Lung (tissue), 11 donors: ENCODE measurements at regions not wholly inside any gene's neighbourhood (a gene's known extent, or its start where the extent isn't known, plus 50 kb on each side); places are given as distances from the start of the nearest gene placed in this dataset.

Experiments
- ATAC-seq: fragments of 200-7000 bp; cut with Tn5 transposase; one replicate; pipeline ENCODE4 v1.9.1; 2020; ENCODE audit warnings: moderate number of reproducible peaks; ENCODE audit not compliant: insufficient read depth, low FRiP score
- DNase-seq, 3 donors: peaks; one replicate each; pipeline ENCODE4 v3.0.0-alpha.2; 2013 to 2017
- H3K27ac ChIP-seq, 2 donors: one replicate each; pipeline ENCODE4 v1.5.1; 2013; ENCODE audit warnings: mild to moderate bottlenecking in 2 of 2, moderate library complexity in 2 of 2, control low read depth in 1 of 2, inconsistent platforms in 1 of 2, low read depth in 1 of 2, low read length in 1 of 2
- H3K27me3 ChIP-seq, 3 donors: one replicate each; pipeline ENCODE4 v1.5.1; 2013; ENCODE audit warnings: low read length in 2 of 3; ENCODE audit not compliant: control insufficient read depth in 3 of 3, insufficient read depth in 3 of 3
- H3K36me3 ChIP-seq, 4 donors: one replicate each; pipeline ENCODE4 v1.5.1; 2013; ENCODE audit warnings: low read length in 4 of 4, mild to moderate bottlenecking in 1 of 4, moderate library complexity in 1 of 4; ENCODE audit not compliant: control insufficient read depth in 4 of 4, insufficient read depth in 4 of 4
- H3K4me1 ChIP-seq, 5 donors: one replicate each; pipeline ENCODE4 v1.5.1; 2013; ENCODE audit warnings: low read length in 5 of 5, mild to moderate bottlenecking in 2 of 5, moderate library complexity in 1 of 5; ENCODE audit not compliant: control insufficient read depth in 5 of 5, insufficient read depth in 5 of 5
- H3K4me3 ChIP-seq: one replicate; pipeline ENCODE4 v1.5.1; 2013; ENCODE audit warnings: mild to moderate bottlenecking, control low read depth, moderate library complexity
- H3K9ac ChIP-seq, 2 donors: one replicate each; pipeline ENCODE4 v1.5.1; 2013; ENCODE audit warnings: low read length in 2 of 2, control low read depth in 1 of 2; ENCODE audit not compliant: insufficient read depth in 1 of 2
- H3K9me3 ChIP-seq, 4 donors: one replicate each; pipeline ENCODE4 v1.5.1; 2013; ENCODE audit warnings: low read length in 3 of 4, mild to moderate bottlenecking in 1 of 4, moderate library complexity in 1 of 4; ENCODE audit not compliant: control insufficient read depth in 4 of 4, insufficient read depth in 3 of 4
- CTCF ChIP-seq: IDR thresholded peaks from 2 replicates; pipeline ENCODE4 v1.5.1; 2012; ENCODE audit warnings: mild to moderate bottlenecking; ENCODE audit errors: control extremely low read depth, extremely low read depth
- WGBS, 2 donors: extraction: QIAGEN DNeasy Blood & Tissue Kit; methylation state at CpG; one replicate each; pipeline ENCODE4 v1.1.7; 2013; 5-methylcytosine and 5-hydroxymethylcytosine counted together
- donor health status: control.
- donor health status: control.
- donor health status: Bipolar disorder and iron deficiency.
- donor health status: healthy.
- donor health status: DM: yes; HTN: yes; CAD: no.

GRCh38 chr18:8998481-8999217, 103.8 kb upstream of the NDUFV2 start:
- peak; percentile 54 for ATAC-seq
- H3K9ac ChIP-seq = no peak overlapping the region
- H3K4me3 ChIP-seq = no peak overlapping the region
- no peak for DNase-seq
- H3K27ac ChIP-seq = no peak overlapping the region
- peaks cover 0 to 5% (median 0%) of the 10 kb centered on the region in 4 donors for H3K9me3 ChIP-seq
- 37 to 59% methylated on average over 4 of the region's 4 CpGs for WGBS, 2 donors
- no peaks in the 10 kb centered on the region for H3K27me3 ChIP-seq
- no peaks in the 10 kb centered on the region for H3K36me3 ChIP-seq
- H3K4me1 ChIP-seq = peaks cover 0 to 3% (median 2%) of the 10 kb centered on the region in 5 donors
- no peak for TF ChIP-seq CTCF

GRCh38 chr18:8999872-9000271, 102.6 kb upstream of the NDUFV2 start:
- no peak for TF ChIP-seq CTCF
- Histone ChIP-seq H3K27ac (no peak overlapping the region), H3K36me3 (no peaks in the 10 kb centered on the region), H3K4me3 (no peak overlapping the region), H3K9me3 (peaks cover 0 to 5% (median 0%) of the 10 kb centered on the region in 4 donors), H3K9ac (no peak overlapping the region), H3K27me3 (no peaks in the 10 kb centered on the region), H3K4me1 (peaks cover 0 to 3% (median 2%) of the 10 kb centered on the region in 5 donors)
- peak in 1 of 3 donors; percentile 30 for DNase-seq
- ATAC-seq = no peak
- WGBS, 2 donors = 73 to 87% methylated on average over 9 of the region's 9 CpGs

GRCh38 chr18:9000733-9001132, 101.8 kb upstream of the NDUFV2 start:
- no peak for ATAC-seq
- Histone ChIP-seq H3K9ac (no peak overlapping the region), H3K27me3 (no peaks in the 10 kb centered on the region), H3K9me3 (peaks cover 0 to 5% (median 0%) of the 10 kb centered on the region in 4 donors), H3K4me1 (peaks cover 0 to 3% (median 2%) of the 10 kb centered on the region in 5 donors), H3K4me3 (no peak overlapping the region), H3K27ac (no peak overlapping the region), H3K36me3 (no peaks in the 10 kb centered on the region)
- TF ChIP-seq CTCF = no peak
- DNase-seq = peak in 1 of 3 donors; percentile 24
- WGBS, 2 donors = 60 to 72% methylated on average over 5 of the region's 5 CpGs

- no peak overlapping the region for H3K27ac ChIP-seq
- peaks cover 0 to 5% (median 0%) of the 10 kb centered on the region in 4 donors for H3K9me3 ChIP-seq
- ATAC-seq (no peak), DNase-seq (no peak)
- H3K9ac ChIP-seq = no peak overlapping the region
- H3K36me3 ChIP-seq = no peaks in the 10 kb centered on the region
- TF ChIP-seq CTCF = no peak
- no peak overlapping the region for H3K4me3 ChIP-seq
- 83 to 85% methylated on average over 3 of the region's 3 CpGs for WGBS, 2 donors
- no peaks in the 10 kb centered on the region for H3K27me3 ChIP-seq
- H3K4me1 ChIP-seq = peaks cover 0 to 3% (median 2%) of the 10 kb centered on the region in 5 donors
Measured at GRCh38 chr18:9001209-9001608, 101.3 kb upstream of the NDUFV2 start.
